Spleen (tissue), 7 donors: ENCODE measurements at regions not wholly inside any gene's neighbourhood (a gene's known extent, or its start where the extent isn't known, plus 50 kb on each side); places are given as distances from the start of the nearest gene placed in this dataset.

Experiments used
- POLR2A ChIP-seq, 3 donors: fragments of 450-650 bp; IDR thresholded peaks; one replicate each; pipeline ENCODE4 v1.5.1; 2017; ENCODE audit warnings: antibody characterized with exemption in 3 of 3, mild to moderate bottlenecking in 1 of 3
- TF ChIP-seq, protein P1 (sequence below), 11 experiments: fragments of 200-600 bp in 7 of 11; fragments of 450-650 bp in 4 of 11; sonication (generic) in 4 of 11; IDR thresholded peaks in 8 of 11; conservative IDR thresholded peaks in 3 of 11; 1 replicate in 7 of 11; 2 replicates in 4 of 11; pipeline versions ENCODE4 v1.4.0 to v1.8.0; 2016 to 2021; ENCODE audit warnings: antibody characterized with exemption in 11 of 11, inconsistent platforms in 4 of 11, mild to moderate bottlenecking in 1 of 11
- donor health status: DM: no; HTN: no; CAD: no; lungs with moderate emphysema.
- donor health status: DM: no; HTN: no; CAD: no.
- donor health status: DM: no; HTN: no; CAD: no.

- TF ChIP-seq, protein P1, sequence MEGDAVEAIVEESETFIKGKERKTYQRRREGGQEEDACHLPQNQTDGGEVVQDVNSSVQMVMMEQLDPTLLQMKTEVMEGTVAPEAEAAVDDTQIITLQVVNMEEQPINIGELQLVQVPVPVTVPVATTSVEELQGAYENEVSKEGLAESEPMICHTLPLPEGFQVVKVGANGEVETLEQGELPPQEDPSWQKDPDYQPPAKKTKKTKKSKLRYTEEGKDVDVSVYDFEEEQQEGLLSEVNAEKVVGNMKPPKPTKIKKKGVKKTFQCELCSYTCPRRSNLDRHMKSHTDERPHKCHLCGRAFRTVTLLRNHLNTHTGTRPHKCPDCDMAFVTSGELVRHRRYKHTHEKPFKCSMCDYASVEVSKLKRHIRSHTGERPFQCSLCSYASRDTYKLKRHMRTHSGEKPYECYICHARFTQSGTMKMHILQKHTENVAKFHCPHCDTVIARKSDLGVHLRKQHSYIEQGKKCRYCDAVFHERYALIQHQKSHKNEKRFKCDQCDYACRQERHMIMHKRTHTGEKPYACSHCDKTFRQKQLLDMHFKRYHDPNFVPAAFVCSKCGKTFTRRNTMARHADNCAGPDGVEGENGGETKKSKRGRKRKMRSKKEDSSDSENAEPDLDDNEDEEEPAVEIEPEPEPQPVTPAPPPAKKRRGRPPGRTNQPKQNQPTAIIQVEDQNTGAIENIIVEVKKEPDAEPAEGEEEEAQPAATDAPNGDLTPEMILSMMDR (IDR thresholded peaks at IDR 0.05 in 8 of 11, conservative IDR thresholded peaks at IDR 0.05 in 3 of 11), result no peak
- TF ChIP-seq POLR2A (IDR thresholded peaks at IDR 0.05), result no peak
Measured at GRCh38 chr4:159520074-159520473, 417.2 kb downstream of the RAPGEF2 start.
